Coronary artery (tissue), 2 donors: ENCODE measurements at regions not wholly inside any gene's neighbourhood (a gene's known extent, or its start where the extent isn't known, plus 50 kb on each side); places are given as distances from the start of the nearest gene placed in this dataset.

ENCODE experiments used
- DNase-seq: peaks from one replicate; pipeline ENCODE4 v3.0.0-alpha.2; 2017; ENCODE audit warnings: low spot score
- H3K27ac ChIP-seq, 2 donors: fragments of 200-600 bp; sonication (generic); one replicate each; pipeline ENCODE4 v1.5.1; 2016 to 2019
- H3K4me3 ChIP-seq: fragments of 200-600 bp; sonication (generic); 2 replicates; pipeline ENCODE4 v1.5.1; 2016; ENCODE audit warnings: mild to moderate bottlenecking, moderate library complexity
- CTCF ChIP-seq: fragments of 200-600 bp; sonication (generic); IDR thresholded peaks from one replicate; pipeline ENCODE4 v1.5.1; 2019; ENCODE audit warnings: antibody characterized with exemption

- no peak for TF ChIP-seq CTCF
- Histone ChIP-seq H3K27ac (no peak overlapping the region), H3K4me3 (no peak overlapping the region)
- no peak for DNase-seq
These were observed 541.7 kb downstream of the MBD2 start for GRCh38 chr18:53682796-53683195.

- no peak for TF ChIP-seq CTCF
- no peak overlapping the region for H3K4me3 ChIP-seq
- no peak overlapping the region for H3K27ac ChIP-seq
- DNase-seq, result no peak
These were observed 547.0 kb downstream of the MBD2 start for GRCh38 chr18:53677480-53677879.

- no peak overlapping the region for H3K27ac ChIP-seq
- TF ChIP-seq CTCF, result no peak
- no peak overlapping the region for H3K4me3 ChIP-seq
- no peak for DNase-seq
These were observed 558.8 kb downstream of the MBD2 start for GRCh38 chr18:53665701-53666100.

- Histone ChIP-seq H3K4me3 (no peak overlapping the region), H3K27ac (no peak overlapping the region)
- DNase-seq, result no peak
- no peak for TF ChIP-seq CTCF
These were observed 559.9 kb downstream of the MBD2 start for GRCh38 chr18:53664575-53664974.

GRCh38 chr18:53660306-53660705 lies 564.2 kb downstream of the MBD2 start:
- TF ChIP-seq CTCF, result no peak
- no peak for DNase-seq
- Histone ChIP-seq H3K27ac (no peak overlapping the region), H3K4me3 (no peak overlapping the region)

GRCh38 chr18:53657257-53657656 lies 567.2 kb downstream of the MBD2 start:
- H3K4me3 ChIP-seq, result no peak overlapping the region
- TF ChIP-seq CTCF, result no peak
- H3K27ac ChIP-seq, result no peak overlapping the region
- DNase-seq, result no peak

GRCh38 chr18:53649621-53650020 lies 574.8 kb downstream of the MBD2 start:
- no peak overlapping the region for H3K4me3 ChIP-seq
- DNase-seq, result no peak
- no peak overlapping the region for H3K27ac ChIP-seq
- no peak for TF ChIP-seq CTCF
